ENCODE measurements at regions not wholly inside any gene's neighbourhood (a gene's known extent, or its start where the extent isn't known, plus 50 kb on each side); places are given as distances from the start of the nearest gene placed in this dataset.
A peak's percentile ranks its signal among the peaks of the same experiment; 100 is the strongest.

GRCh38 chr21:22399681-22400514 lies 1401.7 kb downstream of the NCAM2 start:
- Histone ChIP-seq H4K20me1 (ENCODE audit: insufficient read depth, low read length) (no peaks in the 10 kb centered on the region), H2AFZ (ENCODE audit: low read depth, low read length) (no peak overlapping the region), H3K27me3 (ENCODE audit: low read depth, low read length) (no peaks in the 10 kb centered on the region), H3K27ac (ENCODE audit: low read length) (no peak overlapping the region), H3K9me3 (ENCODE audit: insufficient read depth, low read length) (no peaks in the 10 kb centered on the region), H3K4me1 (ENCODE audit: low read length) (no peaks in the 10 kb centered on the region), H3K79me2 (ENCODE audit: low read length) (no peaks in the 10 kb centered on the region), H3K4me2 (ENCODE audit: low read length) (no peak overlapping the region), H3K36me3 (replicated peaks; ENCODE audit: low read depth, low read length) (no peaks in the 10 kb centered on the region), H3K9ac (ENCODE audit: low read length) (no peak overlapping the region), H3K4me3 (ENCODE audit: low read length) (no peak overlapping the region)
- no peak for TF ChIP-seq EZH2phosphoT487 (IDR thresholded peaks at IDR 0.05; ENCODE audit: low read depth)
- no peak for TF ChIP-seq CTCF (IDR thresholded peaks at IDR 0.05; ENCODE audit: low read depth, low read length)

- H3K9ac ChIP-seq (ENCODE audit: low read length) = no peak overlapping the region
- H3K27ac ChIP-seq (ENCODE audit: low read length) = no peak overlapping the region
- no peak overlapping the region for H3K4me2 ChIP-seq (ENCODE audit: low read length)
- no peaks in the 10 kb centered on the region for H3K27me3 ChIP-seq (ENCODE audit: low read depth, low read length)
- H2AFZ ChIP-seq (ENCODE audit: low read depth, low read length) = no peak overlapping the region
- H3K36me3 ChIP-seq (replicated peaks; ENCODE audit: low read depth, low read length) = no peaks in the 10 kb centered on the region
- no peak overlapping the region for H3K4me3 ChIP-seq (ENCODE audit: low read length)
- TF ChIP-seq EZH2phosphoT487 (IDR thresholded peaks at IDR 0.05; ENCODE audit: low read depth) (no peak), CTCF (IDR thresholded peaks at IDR 0.05; ENCODE audit: low read depth, low read length) (no peak)
- H3K79me2 ChIP-seq (ENCODE audit: low read length) = no peaks in the 10 kb centered on the region
- no peaks in the 10 kb centered on the region for H4K20me1 ChIP-seq (ENCODE audit: insufficient read depth, low read length)
- H3K9me3 ChIP-seq (ENCODE audit: insufficient read depth, low read length) = no peaks in the 10 kb centered on the region
- no peaks in the 10 kb centered on the region for H3K4me1 ChIP-seq (ENCODE audit: low read length)
Observed at GRCh38 chr21:22409571-22409970, 1411.4 kb downstream of the NCAM2 start.

GRCh38 chr21:22416555-22416954 lies 1418.3 kb downstream of the NCAM2 start:
- Histone ChIP-seq H3K4me3 (ENCODE audit: low read length) (no peak overlapping the region), H3K4me2 (ENCODE audit: low read length) (no peak overlapping the region), H3K9ac (ENCODE audit: low read length) (no peak overlapping the region), H3K9me3 (ENCODE audit: insufficient read depth, low read length) (no peaks in the 10 kb centered on the region), H3K36me3 (replicated peaks; ENCODE audit: low read depth, low read length) (no peaks in the 10 kb centered on the region), H3K27me3 (ENCODE audit: low read depth, low read length) (no peaks in the 10 kb centered on the region), H3K27ac (ENCODE audit: low read length) (no peak overlapping the region), H4K20me1 (ENCODE audit: insufficient read depth, low read length) (no peaks in the 10 kb centered on the region), H3K79me2 (ENCODE audit: low read length) (no peaks in the 10 kb centered on the region), H3K4me1 (ENCODE audit: low read length) (no peaks in the 10 kb centered on the region), H2AFZ (ENCODE audit: low read depth, low read length) (no peak overlapping the region)
- TF ChIP-seq EZH2phosphoT487 (IDR thresholded peaks at IDR 0.05; ENCODE audit: low read depth) = no peak
- no peak for TF ChIP-seq CTCF (IDR thresholded peaks at IDR 0.05; ENCODE audit: low read depth, low read length)

GRCh38 chr21:22421416-22422180 lies 1423.4 kb downstream of the NCAM2 start:
- TF ChIP-seq CTCF (IDR thresholded peaks at IDR 0.05; ENCODE audit: low read depth, low read length) (no peak), EZH2phosphoT487 (IDR thresholded peaks at IDR 0.05; ENCODE audit: low read depth) (no peak)
- no peak overlapping the region for H3K9ac ChIP-seq (ENCODE audit: low read length)
- no peaks in the 10 kb centered on the region for H3K4me1 ChIP-seq (ENCODE audit: low read length)
- no peaks in the 10 kb centered on the region for H3K79me2 ChIP-seq (ENCODE audit: low read length)
- H3K36me3 ChIP-seq (replicated peaks; ENCODE audit: low read depth, low read length) = no peaks in the 10 kb centered on the region
- no peaks in the 10 kb centered on the region for H3K9me3 ChIP-seq (ENCODE audit: insufficient read depth, low read length)
- no peak overlapping the region for H3K4me2 ChIP-seq (ENCODE audit: low read length)
- H3K4me3 ChIP-seq (ENCODE audit: low read length) = no peak overlapping the region
- H3K27ac ChIP-seq (ENCODE audit: low read length) = no peak overlapping the region
- H3K27me3 ChIP-seq (ENCODE audit: low read depth, low read length) = no peaks in the 10 kb centered on the region
- H4K20me1 ChIP-seq (ENCODE audit: insufficient read depth, low read length) = no peaks in the 10 kb centered on the region
- H2AFZ ChIP-seq (ENCODE audit: low read depth, low read length) = peak overlapping the region; percentile 25; the same call in 1 of the 2 replicates

Data from OCI-LY3 (cell line).